ENCODE measurements at regions not wholly inside any gene's neighbourhood (a gene's known extent, or its start where the extent isn't known, plus 50 kb on each side); places are given as distances from the start of the nearest gene placed in this dataset.

DNA sequence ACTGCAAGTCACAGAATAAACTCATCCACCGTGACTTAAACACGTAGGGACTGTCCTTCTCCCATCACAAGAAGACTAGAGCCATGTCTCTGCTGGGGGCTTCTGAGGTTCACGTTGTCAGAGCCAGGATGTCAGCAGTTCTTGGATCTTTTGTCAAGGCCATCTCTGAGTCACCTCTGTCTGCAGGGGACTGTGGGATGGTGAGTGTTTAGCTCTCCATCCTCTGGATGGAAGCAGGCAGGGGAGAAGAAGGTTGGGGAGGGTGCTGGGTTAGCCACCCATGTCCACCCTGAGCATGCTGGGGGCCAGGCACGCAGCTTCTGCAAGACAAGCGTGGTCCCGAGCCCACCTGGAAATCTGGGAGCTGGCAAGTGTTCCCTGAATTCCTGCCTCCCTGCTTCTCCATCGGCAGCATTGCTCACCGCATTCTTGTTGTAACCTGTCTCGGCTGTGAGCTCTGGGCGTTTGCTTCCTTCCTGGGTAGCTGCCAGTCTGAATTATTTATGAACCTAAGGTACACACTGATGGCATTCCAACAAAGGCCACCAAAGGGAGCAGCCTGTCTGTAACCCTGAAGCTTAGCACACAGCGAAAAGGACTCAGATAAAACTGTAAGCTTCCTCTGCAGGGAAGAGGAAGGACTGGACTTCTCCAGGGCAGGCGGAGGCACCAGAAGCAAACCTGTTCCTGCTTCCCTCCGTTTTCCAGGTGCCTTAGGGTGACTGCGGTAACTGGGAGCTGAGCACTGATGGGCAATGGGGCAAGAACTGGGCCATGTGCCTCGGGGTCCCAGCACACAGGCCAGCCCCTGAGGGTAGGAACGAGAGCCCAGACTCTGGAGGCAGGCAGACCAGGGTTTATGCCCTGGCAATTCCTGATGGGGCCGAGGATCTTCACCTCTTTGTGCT is 88.6 kb downstream of the RIPK4 start:
- intact Hi-C loops (cut with DNase I, micrococcal nuclease), result no loop called here
- ChIA-PET CTCF (no interaction called here), POLR2A (no interaction called here)
- Mint-ChIP-seq H3K4me3 (no peak overlapping the region), H3K27ac (no peak overlapping the region), H3K4me1 (no peaks in the 10 kb centered on the region), H3K9me3 (ENCODE audit: low read depth) (no peaks in the 10 kb centered on the region), H3K27me3 (peaks cover 3% of the 10 kb centered on the region), H3K36me3 (ENCODE audit: low read depth) (no peaks in the 10 kb centered on the region)
- no peak for DNase-seq
- no peak for ATAC-seq

DNA sequence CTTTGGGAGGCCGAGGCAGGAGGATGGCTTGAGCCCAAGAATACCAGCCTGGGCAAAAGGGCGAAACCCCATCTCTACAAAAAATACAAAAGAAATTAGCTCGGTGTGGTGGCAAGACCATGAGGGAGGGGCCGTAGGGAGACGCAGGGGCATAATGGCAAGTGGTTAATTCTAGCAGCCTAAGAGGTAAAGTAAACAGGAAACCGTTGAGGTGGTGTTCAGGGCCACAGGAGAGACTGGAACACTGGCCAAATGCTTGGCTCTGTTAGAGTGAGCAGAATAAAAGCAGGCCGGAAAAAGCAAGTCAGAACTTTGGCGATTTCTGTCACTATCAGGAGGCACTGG is 89.2 kb downstream of the RIPK4 start:
- Mint-ChIP-seq H3K4me3 (no peak overlapping the region), H3K9me3 (ENCODE audit: low read depth) (no peaks in the 10 kb centered on the region), H3K36me3 (ENCODE audit: low read depth) (no peaks in the 10 kb centered on the region), H3K27me3 (peaks cover 3% of the 10 kb centered on the region), H3K4me1 (no peaks in the 10 kb centered on the region), H3K27ac (no peak overlapping the region)
- no peak for DNase-seq
- CTCF ChIA-PET, result no interaction called here
- POLR2A ChIA-PET, result no interaction called here
- intact Hi-C loops (cut with DNase I, micrococcal nuclease), result no loop called here
- ATAC-seq, result no peak

DNA sequence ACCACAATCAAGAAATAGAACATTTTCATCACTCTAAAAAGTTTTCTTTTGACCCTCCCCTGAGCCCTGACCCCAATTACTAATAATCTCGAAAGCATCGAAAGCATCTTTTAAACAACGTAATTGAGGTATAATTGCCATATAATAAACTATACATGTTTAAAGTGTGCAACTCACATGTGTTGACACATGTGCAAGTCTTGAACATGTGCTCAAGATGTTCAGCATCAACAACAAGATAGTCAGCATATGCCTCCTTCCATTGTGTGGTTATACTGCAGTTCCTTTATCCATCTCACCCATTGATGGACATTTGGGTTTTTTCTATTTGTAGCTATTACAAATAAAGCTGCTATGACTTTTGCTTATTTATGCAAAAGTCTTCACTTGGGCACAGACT is 90.7 kb downstream of the RIPK4 start:
- CTCF ChIA-PET, result no interaction called here
- Mint-ChIP-seq H3K36me3 (ENCODE audit: low read depth) (no peaks in the 10 kb centered on the region), H3K27ac (no peak overlapping the region), H3K4me1 (peaks cover 6% of the 10 kb centered on the region), H3K4me3 (no peak overlapping the region), H3K27me3 (no peaks in the 10 kb centered on the region), H3K9me3 (ENCODE audit: low read depth) (no peaks in the 10 kb centered on the region)
- intact Hi-C loops (cut with DNase I, micrococcal nuclease), result no loop called here
- no peak for ATAC-seq
- DNase-seq, result no peak
- POLR2A ChIA-PET, result no interaction called here

DNA sequence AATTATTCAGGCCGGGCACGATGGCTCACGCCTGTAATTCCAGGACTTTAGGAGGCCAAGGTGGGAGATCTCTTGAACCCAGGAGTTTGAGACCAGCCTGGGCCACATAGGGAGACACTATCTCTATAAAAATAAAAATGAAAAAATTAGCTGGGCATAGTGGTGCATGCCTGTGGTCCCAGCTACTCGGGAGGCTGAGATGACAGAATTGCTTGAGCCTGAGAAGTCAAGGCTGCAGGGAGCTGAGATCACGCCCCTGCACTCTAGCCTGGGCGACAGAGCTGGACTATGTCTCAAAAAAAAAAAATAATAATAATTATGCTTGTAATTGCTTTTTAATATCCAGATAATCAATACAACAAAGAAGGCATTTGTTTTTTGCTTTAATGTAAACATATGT is 91.3 kb downstream of the RIPK4 start:
- intact Hi-C loops (cut with DNase I, micrococcal nuclease), result no loop called here
- Mint-ChIP-seq H3K9me3 (ENCODE audit: low read depth) (no peaks in the 10 kb centered on the region), H3K4me1 (peaks cover 6% of the 10 kb centered on the region), H3K27ac (no peak overlapping the region), H3K4me3 (no peak overlapping the region), H3K36me3 (ENCODE audit: low read depth) (no peaks in the 10 kb centered on the region), H3K27me3 (no peaks in the 10 kb centered on the region)
- CTCF ChIA-PET, result interaction anchor here (1.1 kb wide), 1 partner anchor 158 kb away, joined by 3 read pairs; no protein-coding TSS in a partner anchor
- ATAC-seq (no peak), DNase-seq (no peak)
- POLR2A ChIA-PET, result no interaction called here

DNA sequence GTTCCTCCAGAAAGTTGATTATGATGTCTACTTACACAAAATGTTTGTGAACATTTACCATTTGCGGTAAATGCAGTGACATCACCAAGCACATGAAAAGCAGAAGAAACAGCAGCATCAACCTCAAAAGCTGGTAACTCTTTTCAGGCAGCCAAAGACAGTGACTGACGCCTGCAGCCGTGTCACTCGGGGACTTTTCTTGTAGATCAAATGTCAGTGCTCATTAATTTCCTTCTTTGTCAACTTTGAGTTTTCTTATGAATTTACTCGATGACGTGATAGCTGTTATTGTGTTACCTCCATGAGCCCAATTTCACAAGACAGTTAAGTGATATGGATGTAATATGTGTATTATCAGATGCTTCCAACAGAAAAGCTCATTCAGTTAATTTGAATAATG is 92.5 kb downstream of the RIPK4 start:
- Mint-ChIP-seq H3K4me1 (peaks cover 6% of the 10 kb centered on the region), H3K27ac (no peak overlapping the region), H3K9me3 (ENCODE audit: low read depth) (no peaks in the 10 kb centered on the region), H3K27me3 (no peaks in the 10 kb centered on the region), H3K4me3 (no peak overlapping the region), H3K36me3 (ENCODE audit: low read depth) (no peaks in the 10 kb centered on the region)
- ChIA-PET POLR2A (interaction anchor here (0.7 kb wide), 1 partner anchor 9 kb away, joined by 3 read pairs; no protein-coding TSS in a partner anchor), CTCF (interaction anchor here (0.6 to 1.1 kb wide), 2 partner anchors 131 to 157 kb away, joined by 3 read pairs; no protein-coding TSS in a partner anchor)
- intact Hi-C loops (cut with DNase I, micrococcal nuclease), result no loop called here
- ATAC-seq, result no peak
- DNase-seq, result no peak

DNA sequence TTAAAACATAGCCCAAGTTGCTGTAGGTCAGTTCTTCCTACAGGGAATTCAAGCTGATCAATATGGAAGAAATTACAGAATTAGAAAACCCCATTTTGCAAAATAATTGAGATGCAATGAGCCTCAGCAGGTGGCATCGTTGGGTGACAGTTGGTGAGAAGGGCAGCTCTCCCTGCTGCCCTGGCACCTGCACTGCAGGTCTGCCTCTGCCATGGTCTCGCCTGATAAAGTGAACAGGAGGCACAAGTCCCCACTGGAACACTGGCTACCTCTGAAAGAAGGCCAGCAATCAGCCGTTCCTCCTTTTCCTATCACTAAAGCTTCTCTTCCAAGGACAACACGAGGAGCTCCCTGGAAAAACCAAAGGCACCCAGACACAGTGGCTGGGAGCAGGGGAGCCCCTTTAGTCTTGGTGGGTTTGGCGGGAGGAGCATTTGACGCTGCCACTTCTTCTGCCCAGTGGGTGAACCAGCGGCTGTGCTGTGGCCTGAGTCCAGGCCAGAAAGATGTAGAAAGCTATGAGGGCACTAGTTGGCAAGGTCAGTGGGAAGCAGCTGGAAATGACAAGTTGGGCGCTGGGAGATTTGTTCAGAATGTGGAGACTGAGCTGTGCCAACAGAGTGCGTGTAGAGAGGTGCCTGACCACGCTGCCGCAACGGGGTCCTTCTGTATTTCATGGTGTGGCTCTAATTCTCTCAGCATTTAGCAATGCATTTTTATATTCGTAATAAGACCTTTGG is 93.1 kb downstream of the RIPK4 start:
- H3K9me3 Mint-ChIP-seq (ENCODE audit: low read depth), result no peaks in the 10 kb centered on the region
- H3K27ac Mint-ChIP-seq, result no peak overlapping the region
- ATAC-seq (no peak), DNase-seq (no peak)
- H3K4me3 Mint-ChIP-seq, result no peak overlapping the region
- intact Hi-C loops (cut with DNase I, micrococcal nuclease), result no loop called here
- ChIA-PET POLR2A (no interaction called here), CTCF (no interaction called here)
- no peaks in the 10 kb centered on the region for H3K36me3 Mint-ChIP-seq (ENCODE audit: low read depth)
- peaks cover 6% of the 10 kb centered on the region for H3K4me1 Mint-ChIP-seq
- no peaks in the 10 kb centered on the region for H3K27me3 Mint-ChIP-seq

DNA sequence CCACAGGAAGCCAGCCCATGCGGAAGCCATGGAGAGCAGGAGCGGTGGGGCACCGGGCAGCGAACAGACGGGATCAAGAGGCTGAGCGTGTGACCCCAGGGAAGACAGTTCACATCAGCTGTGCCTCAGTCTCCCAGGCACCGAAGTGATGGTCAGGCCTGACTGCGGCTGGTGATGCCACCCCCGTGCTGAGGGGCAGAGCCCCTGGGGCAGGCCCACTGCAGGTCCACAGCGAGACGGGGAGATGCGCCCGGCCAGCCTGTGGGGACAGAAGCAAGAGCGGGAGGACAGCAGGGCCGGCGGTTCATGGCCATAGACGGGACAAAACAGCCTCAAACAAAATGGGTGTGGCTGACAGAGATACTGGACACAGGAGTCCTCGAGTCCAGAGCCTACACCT is 93.8 kb downstream of the RIPK4 start:
- ChIA-PET CTCF (no interaction called here), POLR2A (no interaction called here)
- Mint-ChIP-seq H3K36me3 (ENCODE audit: low read depth) (no peaks in the 10 kb centered on the region), H3K27me3 (no peaks in the 10 kb centered on the region), H3K9me3 (ENCODE audit: low read depth) (no peaks in the 10 kb centered on the region), H3K27ac (no peak overlapping the region), H3K4me1 (peaks cover 6% of the 10 kb centered on the region), H3K4me3 (no peak overlapping the region)
- ATAC-seq (no peak), DNase-seq (no peak)
- intact Hi-C loops (cut with DNase I, micrococcal nuclease), result no loop called here

DNA sequence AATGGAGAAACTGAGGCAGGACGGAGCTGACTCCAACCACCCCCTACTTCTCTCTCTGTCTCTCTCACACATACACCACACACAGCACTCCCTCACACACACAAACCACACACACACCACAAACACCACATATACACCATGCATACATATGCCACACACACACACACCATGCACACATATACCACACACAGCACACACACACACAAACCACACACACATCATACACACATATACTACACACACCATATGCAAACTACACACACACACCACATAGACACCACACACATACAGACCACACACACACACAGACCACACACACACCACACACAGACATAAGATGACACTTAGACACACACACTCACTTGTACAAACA is 94.3 kb downstream of the RIPK4 start:
- intact Hi-C loops (cut with DNase I, micrococcal nuclease), result no loop called here
- ChIA-PET POLR2A (no interaction called here), CTCF (no interaction called here)
- Mint-ChIP-seq H3K36me3 (ENCODE audit: low read depth) (no peaks in the 10 kb centered on the region), H3K4me1 (peaks cover 6% of the 10 kb centered on the region), H3K27me3 (no peaks in the 10 kb centered on the region), H3K4me3 (no peak overlapping the region), H3K27ac (no peak overlapping the region), H3K9me3 (ENCODE audit: low read depth) (no peaks in the 10 kb centered on the region)
- ATAC-seq, result no peak
- no peak for DNase-seq

DNA sequence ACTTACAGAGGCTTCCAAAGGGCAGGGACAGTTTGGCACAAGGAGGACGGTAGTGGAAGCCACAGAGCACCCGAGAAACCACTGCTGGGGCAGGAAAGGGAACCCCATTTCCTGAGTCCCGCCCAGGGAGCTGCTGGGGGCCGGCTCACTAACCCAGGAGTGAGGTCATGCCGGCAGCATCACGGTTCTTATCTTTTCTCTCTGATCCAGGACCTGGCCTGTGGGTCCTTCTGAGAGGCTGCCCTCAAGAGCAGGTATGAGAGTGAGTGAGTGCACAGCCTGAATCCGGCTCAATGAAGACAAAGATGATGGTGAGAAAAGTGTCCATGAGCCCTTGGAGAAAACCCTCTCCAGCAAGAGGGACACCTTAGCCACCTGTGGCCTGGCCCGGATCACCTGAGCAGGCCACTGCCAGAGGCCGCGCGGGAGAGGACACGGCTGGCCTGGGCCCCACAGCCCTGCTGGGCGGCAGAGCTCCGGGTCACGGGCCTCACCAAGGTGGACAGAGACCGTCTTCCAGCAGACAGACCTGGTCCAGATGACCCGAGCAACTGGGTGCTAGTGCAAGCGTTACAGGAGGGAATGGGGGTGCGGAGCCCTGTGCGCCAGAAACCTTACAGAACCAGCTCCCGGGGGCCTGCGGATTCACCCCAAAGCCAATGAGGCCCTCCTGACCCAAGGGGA is 94.9 kb downstream of the RIPK4 start:
- Mint-ChIP-seq H3K9me3 (ENCODE audit: low read depth) (no peaks in the 10 kb centered on the region), H3K4me1 (peaks cover 6% of the 10 kb centered on the region), H3K36me3 (ENCODE audit: low read depth) (no peaks in the 10 kb centered on the region), H3K27me3 (no peaks in the 10 kb centered on the region), H3K4me3 (no peak overlapping the region), H3K27ac (no peak overlapping the region)
- no peak for ATAC-seq
- DNase-seq, result no peak
- ChIA-PET CTCF (no interaction called here), POLR2A (interaction anchor here (0.7 kb wide), 1 partner anchor 63 kb away, joined by 3 read pairs; no protein-coding TSS in a partner anchor)
- intact Hi-C loops (cut with DNase I, micrococcal nuclease), result no loop called here

DNA sequence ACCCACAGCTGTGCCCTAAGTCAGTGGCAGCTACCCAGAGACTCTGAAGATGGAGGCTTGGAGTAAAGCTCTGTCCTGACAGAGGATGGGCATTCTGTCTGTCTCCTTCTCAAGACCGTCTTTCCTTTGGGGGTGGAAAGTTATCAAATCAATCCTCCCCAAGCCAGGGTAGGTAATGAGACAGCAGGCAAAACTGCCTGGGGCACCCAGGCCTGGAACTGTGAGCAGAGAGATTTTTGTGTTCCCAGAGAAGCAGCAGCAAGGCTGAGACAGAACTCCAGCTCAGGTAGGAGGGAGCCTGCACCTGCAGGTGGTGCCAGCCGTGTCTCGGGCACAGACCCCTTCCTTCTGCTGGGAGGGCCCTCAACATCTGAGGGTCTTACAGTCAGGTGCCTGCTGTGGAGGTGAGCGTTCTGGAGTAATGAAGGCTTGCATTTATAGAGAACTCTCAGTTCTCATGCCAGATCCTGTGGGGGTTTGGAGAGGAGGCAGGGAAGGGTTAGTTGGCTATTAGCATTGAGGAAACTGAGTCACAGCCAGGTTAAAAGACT is 95.6 kb downstream of the RIPK4 start:
- DNase-seq (no peak), ATAC-seq (no peak)
- CTCF ChIA-PET, result interaction anchor here (0.7 kb wide), 1 partner anchor 299 kb away, joined by 3 read pairs; no protein-coding TSS in a partner anchor
- intact Hi-C loops (cut with DNase I, micrococcal nuclease), result no loop called here
- POLR2A ChIA-PET, result no interaction called here
- Mint-ChIP-seq H3K27ac (no peak overlapping the region), H3K36me3 (ENCODE audit: low read depth) (no peaks in the 10 kb centered on the region), H3K27me3 (no peaks in the 10 kb centered on the region), H3K4me1 (peaks cover 6% of the 10 kb centered on the region), H3K9me3 (ENCODE audit: low read depth) (no peaks in the 10 kb centered on the region), H3K4me3 (no peak overlapping the region)

DNA sequence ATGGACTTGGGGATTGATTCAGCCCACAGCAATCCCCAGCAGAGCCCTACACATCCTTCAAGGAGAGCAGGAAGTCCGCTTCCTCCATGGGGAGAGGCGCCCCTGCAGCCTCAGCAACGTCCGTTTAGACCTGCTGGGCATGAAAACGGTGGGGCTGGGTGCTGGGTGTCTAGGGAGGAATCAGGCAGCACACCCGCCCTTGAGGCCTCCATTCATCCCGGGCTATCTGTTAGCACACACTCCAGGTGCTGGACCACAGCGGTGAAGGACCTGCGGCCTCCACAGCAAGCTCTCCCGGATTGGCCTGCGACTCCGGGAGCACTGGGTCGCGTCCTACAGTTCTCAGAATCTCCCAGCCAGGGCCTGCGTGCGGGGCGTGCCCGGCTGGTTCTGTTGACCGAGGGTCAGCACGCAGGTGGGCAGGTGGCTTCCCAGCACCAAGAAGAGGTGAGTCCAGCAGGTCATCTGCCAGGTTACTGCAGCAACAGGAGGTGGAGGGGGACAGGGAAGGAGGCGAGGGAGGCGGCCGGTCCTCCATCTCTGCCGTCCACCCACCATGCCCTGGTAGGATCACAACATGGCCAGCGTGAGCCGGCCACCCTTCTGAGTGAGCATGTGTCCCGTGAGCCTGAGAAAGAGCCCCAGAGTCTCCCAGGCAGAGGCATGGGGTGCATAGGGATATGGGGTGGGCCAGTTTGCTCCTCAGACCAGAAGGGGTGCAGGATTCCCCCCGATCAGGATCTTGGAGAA is 96.6 kb downstream of the RIPK4 start:
- Mint-ChIP-seq H3K4me1 (peaks cover 6% of the 10 kb centered on the region), H3K27ac (no peak overlapping the region), H3K36me3 (ENCODE audit: low read depth) (no peaks in the 10 kb centered on the region), H3K4me3 (no peak overlapping the region), H3K27me3 (no peaks in the 10 kb centered on the region), H3K9me3 (ENCODE audit: low read depth) (no peaks in the 10 kb centered on the region)
- ATAC-seq (no peak), DNase-seq (no peak)
- CTCF ChIA-PET, result interaction anchor here (0.7 to 1.0 kb wide), 2 partner anchors 25 to 298 kb away, joined by 3 read pairs; no protein-coding TSS in a partner anchor
- intact Hi-C loops (cut with DNase I, micrococcal nuclease), result no loop called here
- POLR2A ChIA-PET, result no interaction called here
